ENCODE measurements at regions not wholly inside any gene's neighbourhood (a gene's known extent, or its start where the extent isn't known, plus 50 kb on each side); places are given as distances from the start of the nearest gene placed in this dataset.

DNA sequence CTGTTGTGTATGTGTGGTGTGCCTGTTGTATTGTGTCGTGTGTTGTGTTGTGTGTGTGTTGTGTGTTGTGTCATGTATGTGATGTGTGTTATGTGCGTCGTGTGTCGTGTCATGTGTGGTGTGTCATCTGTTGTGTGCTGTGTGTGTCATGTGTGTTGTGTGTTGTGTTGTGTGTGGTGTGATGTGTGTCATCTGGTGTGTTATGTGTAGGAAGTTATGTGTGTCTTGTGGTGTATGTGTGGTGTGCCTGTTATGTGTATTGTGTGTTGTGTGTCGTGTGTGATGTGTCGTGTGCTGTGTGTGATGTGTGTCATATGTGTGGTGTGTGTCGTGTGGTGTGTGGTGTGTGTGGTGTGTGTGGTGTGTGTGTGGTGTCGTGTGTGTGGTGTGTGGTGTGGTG lies 145.2 kb downstream of the DNAJB6 start:
- no peak for ATAC-seq (ENCODE audit: low read depth)
- Histone ChIP-seq H3K4me3 (ENCODE audit: severe bottlenecking) (no peak overlapping the region), H3K4me1 (ENCODE audit: insufficient read depth, poor library complexity, severe bottlenecking) (no peaks in the 10 kb centered on the region), H3K27ac (ENCODE audit: poor library complexity, severe bottlenecking) (no peak overlapping the region), H3K9me3 (ENCODE audit: severe bottlenecking) (no peaks in the 10 kb centered on the region), H3K36me3 (ENCODE audit: low read depth) (no peaks in the 10 kb centered on the region), H3K27me3 (ENCODE audit: insufficient read depth, poor library complexity, severe bottlenecking) (no peaks in the 10 kb centered on the region)
- DNase-seq (ENCODE audit: low spot score): peak; percentile 2
- TF ChIP-seq, protein P1, sequence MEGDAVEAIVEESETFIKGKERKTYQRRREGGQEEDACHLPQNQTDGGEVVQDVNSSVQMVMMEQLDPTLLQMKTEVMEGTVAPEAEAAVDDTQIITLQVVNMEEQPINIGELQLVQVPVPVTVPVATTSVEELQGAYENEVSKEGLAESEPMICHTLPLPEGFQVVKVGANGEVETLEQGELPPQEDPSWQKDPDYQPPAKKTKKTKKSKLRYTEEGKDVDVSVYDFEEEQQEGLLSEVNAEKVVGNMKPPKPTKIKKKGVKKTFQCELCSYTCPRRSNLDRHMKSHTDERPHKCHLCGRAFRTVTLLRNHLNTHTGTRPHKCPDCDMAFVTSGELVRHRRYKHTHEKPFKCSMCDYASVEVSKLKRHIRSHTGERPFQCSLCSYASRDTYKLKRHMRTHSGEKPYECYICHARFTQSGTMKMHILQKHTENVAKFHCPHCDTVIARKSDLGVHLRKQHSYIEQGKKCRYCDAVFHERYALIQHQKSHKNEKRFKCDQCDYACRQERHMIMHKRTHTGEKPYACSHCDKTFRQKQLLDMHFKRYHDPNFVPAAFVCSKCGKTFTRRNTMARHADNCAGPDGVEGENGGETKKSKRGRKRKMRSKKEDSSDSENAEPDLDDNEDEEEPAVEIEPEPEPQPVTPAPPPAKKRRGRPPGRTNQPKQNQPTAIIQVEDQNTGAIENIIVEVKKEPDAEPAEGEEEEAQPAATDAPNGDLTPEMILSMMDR (IDR thresholded peaks at IDR 0.05; ENCODE audit: poor library complexity, severe bottlenecking): no peak

DNA sequence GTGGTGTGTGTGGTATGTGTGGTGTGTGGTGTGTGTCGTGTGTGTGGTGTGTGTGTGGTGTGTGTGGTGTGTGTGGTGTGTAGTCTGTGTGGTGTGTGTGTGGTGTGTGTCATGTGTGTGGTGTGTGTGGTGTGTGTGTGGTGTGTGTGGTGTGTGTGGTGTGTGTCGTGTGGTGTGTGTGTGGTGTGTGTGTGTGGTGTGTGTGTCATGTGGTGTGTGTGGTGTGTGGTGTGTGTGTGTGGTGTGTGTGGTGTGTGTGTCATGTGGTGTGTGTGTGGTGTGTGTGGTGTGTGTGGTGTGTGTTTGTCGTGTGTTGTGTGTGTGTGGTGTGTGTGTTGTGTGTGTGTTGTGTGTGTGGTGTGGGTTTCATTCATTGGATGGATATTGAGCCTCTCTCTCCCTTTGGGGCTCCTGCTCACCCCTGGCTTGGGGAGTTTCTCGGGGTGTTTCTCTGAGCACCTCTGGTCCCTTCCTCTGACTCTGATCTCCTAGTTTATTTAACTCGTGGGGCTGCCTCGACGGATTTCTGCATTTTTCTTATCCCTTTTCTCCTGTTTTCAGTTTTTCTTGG lies 145.8 kb downstream of the DNAJB6 start:
- Histone ChIP-seq H3K27ac (ENCODE audit: poor library complexity, severe bottlenecking) (no peak overlapping the region), H3K9me3 (ENCODE audit: severe bottlenecking) (no peaks in the 10 kb centered on the region), H3K36me3 (ENCODE audit: low read depth) (no peaks in the 10 kb centered on the region), H3K4me1 (ENCODE audit: insufficient read depth, poor library complexity, severe bottlenecking) (no peaks in the 10 kb centered on the region), H3K4me3 (ENCODE audit: severe bottlenecking) (no peak overlapping the region), H3K27me3 (ENCODE audit: insufficient read depth, poor library complexity, severe bottlenecking) (no peaks in the 10 kb centered on the region)
- no peak for DNase-seq (ENCODE audit: low spot score)
- TF ChIP-seq, protein P1 (IDR thresholded peaks at IDR 0.05; ENCODE audit: poor library complexity, severe bottlenecking): no peak
- ATAC-seq (ENCODE audit: low read depth): peak; percentile 50; the same call in 1 of the 3 replicates

DNA sequence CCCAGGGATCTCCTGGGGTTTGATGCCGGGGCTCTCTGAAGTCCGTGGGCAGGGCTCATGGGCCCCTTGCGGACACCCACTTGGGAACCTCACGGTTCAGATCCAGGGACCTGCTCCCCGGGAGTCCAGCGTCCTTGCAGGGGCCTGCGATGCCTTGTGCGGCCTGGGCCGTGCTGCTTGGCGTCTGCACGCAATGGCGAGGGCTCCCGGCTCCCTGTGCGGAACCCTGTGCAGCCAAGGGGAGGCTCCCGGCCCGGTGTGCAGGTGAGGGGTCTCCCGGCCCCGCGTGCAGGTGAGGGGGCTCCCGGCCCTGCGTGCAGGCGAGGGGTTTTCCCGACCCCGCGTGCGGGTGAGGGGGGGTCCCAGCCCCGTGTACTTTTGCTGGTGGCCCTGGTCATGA lies 146.7 kb downstream of the DNAJB6 start:
- Histone ChIP-seq H3K4me1 (ENCODE audit: insufficient read depth, poor library complexity, severe bottlenecking) (no peaks in the 10 kb centered on the region), H3K4me3 (ENCODE audit: severe bottlenecking) (no peak overlapping the region), H3K27ac (ENCODE audit: poor library complexity, severe bottlenecking) (no peak overlapping the region), H3K36me3 (ENCODE audit: low read depth) (no peaks in the 10 kb centered on the region), H3K9me3 (ENCODE audit: severe bottlenecking) (no peaks in the 10 kb centered on the region), H3K27me3 (ENCODE audit: insufficient read depth, poor library complexity, severe bottlenecking) (no peaks in the 10 kb centered on the region)
- ATAC-seq (ENCODE audit: low read depth) (no peak), DNase-seq (ENCODE audit: low spot score) (no peak)
- TF ChIP-seq, protein P1 (IDR thresholded peaks at IDR 0.05; ENCODE audit: poor library complexity, severe bottlenecking): no peak

DNA sequence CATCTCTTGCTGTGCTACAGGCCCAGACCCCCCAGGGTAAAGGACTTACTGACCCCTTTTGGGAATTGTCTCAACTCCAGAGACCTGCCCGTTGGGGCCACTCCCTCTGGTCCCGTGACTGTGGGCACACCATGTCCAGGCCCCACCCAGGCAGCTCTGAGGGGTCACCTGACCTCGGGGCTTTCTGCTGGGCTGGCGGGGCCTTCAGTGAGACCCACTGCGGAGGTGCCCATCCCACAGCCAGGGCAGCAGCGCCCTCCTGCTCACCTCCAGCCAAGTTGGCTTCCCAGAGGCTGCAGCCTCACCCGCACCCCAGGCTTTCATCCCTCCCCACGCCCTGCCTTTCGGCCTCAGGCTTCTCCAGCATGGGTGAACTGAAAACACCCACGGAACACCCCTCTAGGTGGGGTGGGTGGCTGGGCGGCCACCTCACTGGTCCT lies 147.2 kb downstream of the DNAJB6 start:
- Histone ChIP-seq H3K36me3 (ENCODE audit: low read depth) (no peaks in the 10 kb centered on the region), H3K27ac (ENCODE audit: poor library complexity, severe bottlenecking) (no peak overlapping the region), H3K4me1 (ENCODE audit: insufficient read depth, poor library complexity, severe bottlenecking) (no peaks in the 10 kb centered on the region), H3K9me3 (ENCODE audit: severe bottlenecking) (no peaks in the 10 kb centered on the region), H3K4me3 (ENCODE audit: severe bottlenecking) (no peak overlapping the region), H3K27me3 (ENCODE audit: insufficient read depth, poor library complexity, severe bottlenecking) (no peaks in the 10 kb centered on the region)
- ATAC-seq (ENCODE audit: low read depth): no peak
- DNase-seq (ENCODE audit: low spot score): no peak
- TF ChIP-seq, protein P1 (IDR thresholded peaks at IDR 0.05; ENCODE audit: poor library complexity, severe bottlenecking): no peak

DNA sequence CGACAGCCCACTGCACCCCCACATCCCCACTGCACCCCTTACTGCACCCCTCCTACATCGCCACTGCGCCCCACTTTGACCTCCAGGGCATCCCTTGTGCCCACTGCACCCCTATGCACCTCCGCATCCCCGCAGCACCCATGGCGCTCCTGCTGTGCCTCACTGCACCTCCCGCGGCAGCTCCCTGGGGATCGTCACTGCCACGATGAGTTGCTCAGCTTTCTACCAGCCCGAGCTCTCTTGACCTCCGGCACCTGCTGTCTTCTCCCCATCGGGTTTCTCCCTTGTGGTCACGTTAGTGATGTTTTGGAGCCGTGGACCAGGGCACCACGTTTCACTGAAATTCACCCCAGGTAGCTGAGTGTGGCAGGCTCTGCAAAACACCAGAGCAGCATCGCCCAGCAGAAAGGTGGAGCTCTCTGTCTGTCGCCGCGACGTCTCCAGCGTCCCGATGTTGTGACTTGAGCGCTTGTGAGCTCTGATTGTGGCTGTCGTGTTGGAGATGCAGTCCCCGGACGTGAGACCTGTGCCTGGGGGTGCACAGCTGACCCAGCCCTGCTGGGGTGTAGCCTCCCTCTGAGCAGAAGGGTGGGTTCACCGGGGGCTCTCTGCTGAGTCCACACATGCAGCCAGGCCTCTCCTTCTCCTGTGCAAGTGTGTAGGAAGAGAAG lies 147.7 kb downstream of the DNAJB6 start:
- Histone ChIP-seq H3K27ac (ENCODE audit: poor library complexity, severe bottlenecking) (no peak overlapping the region), H3K4me3 (ENCODE audit: severe bottlenecking) (no peak overlapping the region), H3K27me3 (ENCODE audit: insufficient read depth, poor library complexity, severe bottlenecking) (no peaks in the 10 kb centered on the region), H3K4me1 (ENCODE audit: insufficient read depth, poor library complexity, severe bottlenecking) (no peaks in the 10 kb centered on the region), H3K9me3 (ENCODE audit: severe bottlenecking) (no peaks in the 10 kb centered on the region), H3K36me3 (ENCODE audit: low read depth) (no peaks in the 10 kb centered on the region)
- TF ChIP-seq, protein P1 (IDR thresholded peaks at IDR 0.05; ENCODE audit: poor library complexity, severe bottlenecking): no peak
- ATAC-seq (ENCODE audit: low read depth) (no peak), DNase-seq (ENCODE audit: low spot score) (no peak)
